Nephron progenitor cell (in vitro differentiated cells): ENCODE measurements at regions not wholly inside any gene's neighbourhood (a gene's known extent, or its start where the extent isn't known, plus 50 kb on each side); places are given as distances from the start of the nearest gene placed in this dataset.

Experiments used
- DNase-seq: peaks from one replicate; pipeline ENCODE4 v3.0.0; 2021
- H3K27ac Mint-ChIP-seq: 2 replicates; pipeline ENCODE4 v1.8.0; 2021; ENCODE audit warnings: mild to moderate bottlenecking, moderate library complexity, mixed read lengths
- H3K27me3 Mint-ChIP-seq: 2 replicates; pipeline ENCODE4 v1.8.0; 2021; ENCODE audit warnings: mild to moderate bottlenecking, low read depth, mixed read lengths; ENCODE audit not compliant: poor library complexity
- H3K36me3 Mint-ChIP-seq: 2 replicates; pipeline ENCODE4 v1.8.0; 2021; ENCODE audit warnings: low read depth, mixed read lengths
- H3K4me1 Mint-ChIP-seq: 2 replicates; pipeline ENCODE4 v1.8.0; 2021; ENCODE audit warnings: mixed read lengths
- H3K4me3 Mint-ChIP-seq: 2 replicates; pipeline ENCODE4 v1.8.0; 2021; ENCODE audit warnings: mild to moderate bottlenecking, moderate library complexity, mixed read lengths
- H3K9me3 Mint-ChIP-seq: 2 replicates; pipeline ENCODE4 v1.8.0; 2021; ENCODE audit warnings: mild to moderate bottlenecking, moderate library complexity, mixed read lengths
- CTCF ChIP-seq: fragments of 200-600 bp; sonication (generic); IDR thresholded peaks from 2 replicates; pipeline ENCODE4 v1.5.0; 2021; ENCODE audit warnings: antibody characterized with exemption

GRCh38 chr14:26382901-26383685, 214.7 kb downstream of the NOVA1 start:
- no peak for TF ChIP-seq CTCF
- Mint-ChIP-seq H3K27ac (no peak overlapping the region), H3K4me3 (no peak overlapping the region), H3K27me3 (peaks cover 13% of the 10 kb centered on the region), H3K9me3 (peaks cover 14% of the 10 kb centered on the region), H3K36me3 (no peaks in the 10 kb centered on the region), H3K4me1 (peaks cover 5% of the 10 kb centered on the region)
- no peak for DNase-seq

GRCh38 chr14:26381405-26381804, 216.4 kb downstream of the NOVA1 start:
- peaks cover 5% of the 10 kb centered on the region for H3K27me3 Mint-ChIP-seq
- peaks cover 14% of the 10 kb centered on the region for H3K9me3 Mint-ChIP-seq
- H3K4me1 Mint-ChIP-seq: peaks cover 5% of the 10 kb centered on the region

GRCh38 chr14:26380637-26381036, 217.2 kb downstream of the NOVA1 start:
- no peaks in the 10 kb centered on the region for H3K36me3 Mint-ChIP-seq
- DNase-seq: no peak
- no peak for TF ChIP-seq CTCF
- H3K27me3 Mint-ChIP-seq: peaks cover 5% of the 10 kb centered on the region
- no peak overlapping the region for H3K27ac Mint-ChIP-seq
- H3K4me1 Mint-ChIP-seq: peaks cover 5% of the 10 kb centered on the region
- H3K9me3 Mint-ChIP-seq: peaks cover 14% of the 10 kb centered on the region
- no peak overlapping the region for H3K4me3 Mint-ChIP-seq

More at GRCh38 chr14:26381405-26381804, 216.4 kb downstream of the NOVA1 start:
- DNase-seq: no peak
- Mint-ChIP-seq H3K36me3 (no peaks in the 10 kb centered on the region), H3K4me3 (no peak overlapping the region), H3K27ac (no peak overlapping the region)
- TF ChIP-seq CTCF: no peak

GRCh38 chr14:26379951-26380350, 217.9 kb downstream of the NOVA1 start:
- H3K4me1 Mint-ChIP-seq: peaks cover 5% of the 10 kb centered on the region
- no peaks in the 10 kb centered on the region for H3K36me3 Mint-ChIP-seq
- TF ChIP-seq CTCF: no peak
- H3K27me3 Mint-ChIP-seq: peaks cover 5% of the 10 kb centered on the region
- H3K9me3 Mint-ChIP-seq: peaks cover 14% of the 10 kb centered on the region
- no peak overlapping the region for H3K27ac Mint-ChIP-seq
- no peak overlapping the region for H3K4me3 Mint-ChIP-seq
- no peak for DNase-seq

GRCh38 chr14:26377150-26377549, 220.7 kb downstream of the NOVA1 start:
- Mint-ChIP-seq H3K9me3 (peaks cover 11% of the 10 kb centered on the region), H3K27ac (no peak overlapping the region), H3K4me3 (no peak overlapping the region), H3K27me3 (peaks cover 8% of the 10 kb centered on the region), H3K4me1 (peaks cover under 1% of the 10 kb centered on the region), H3K36me3 (no peaks in the 10 kb centered on the region)
- no peak for TF ChIP-seq CTCF
- no peak for DNase-seq

- H3K4me3 Mint-ChIP-seq: no peak overlapping the region
- H3K36me3 Mint-ChIP-seq: no peaks in the 10 kb centered on the region
- TF ChIP-seq CTCF: no peak
- no peaks in the 10 kb centered on the region for H3K9me3 Mint-ChIP-seq
- H3K4me1 Mint-ChIP-seq: no peaks in the 10 kb centered on the region
- no peak overlapping the region for H3K27ac Mint-ChIP-seq
- no peak for DNase-seq
- H3K27me3 Mint-ChIP-seq: peaks cover 3% of the 10 kb centered on the region
Observed at GRCh38 chr14:26370115-26370514, 227.7 kb downstream of the NOVA1 start.
